SK-N-SH (cell line): ENCODE measurements at regions not wholly inside any gene's neighbourhood (a gene's known extent, or its start where the extent isn't known, plus 50 kb on each side); places are given as distances from the start of the nearest gene placed in this dataset.

ENCODE experiments used
- CTCF ChIA-PET: fragments of 300-600, 350-600 bp; formaldehyde crosslinking; extraction: SDS; loops from one replicate; lab custom pipeline; 2021; lab: Yijun Ruan, JAX
- POLR2A ChIA-PET: fragments of 350-600 bp; sonication (Branson Sonifier 250); formaldehyde crosslinking; extraction: SDS; loops from one replicate; lab custom pipeline; 2020; ENCODE audit warnings: antibody characterized with exemption, inconsistent platforms; lab: Yijun Ruan, JAX
- DNase-seq: peaks from one replicate; pipeline ENCODE4 v3.0.0; 2012
- H2AFZ ChIP-seq: fragments of 200-600 bp; sonication (generic); 2 replicates; pipeline ENCODE4 v1.8.1; 2016; ENCODE audit warnings: antibody characterized with exemption, mild to moderate bottlenecking, low read depth
- H3F3A ChIP-seq: fragments of 200-600 bp; sonication (generic); replicated peaks from 2 replicates; pipeline ENCODE3; 2016; ENCODE audit warnings: antibody characterized with exemption, mild to moderate bottlenecking; ENCODE audit not compliant: insufficient read depth
- H3K27ac ChIP-seq, 2 experiments: fragments of 200-500 bp in 1 of 2; fragments of 200-600 bp in 1 of 2; sonication (Bioruptor generic) in 1 of 2; sonication (generic), shearing (Covaris generic) in 1 of 2; 2 replicates each; pipeline versions ENCODE4 v1.5.1 to v1.6.1; 2014 to 2016; ENCODE audit warnings: low read depth in 2 of 2, inconsistent platforms in 1 of 2, low read length in 1 of 2, mild to moderate bottlenecking in 1 of 2, mixed read lengths in 1 of 2
- H3K27me3 ChIP-seq: fragments of 200-600 bp; sonication (generic), shearing (Covaris generic); 2 replicates; pipeline ENCODE4 v1.6.1; 2016; ENCODE audit warnings: mixed run types; ENCODE audit not compliant: insufficient read depth
- H3K36me3 ChIP-seq, 2 experiments: fragments of 200-500 bp in 1 of 2; fragments of 200-600 bp in 1 of 2; sonication (Bioruptor generic) in 1 of 2; sonication (generic) in 1 of 2; replicated peaks in 1 of 2; 2 replicates each; pipeline versions ENCODE3 to v1.5.1; 2014 to 2016; ENCODE audit warnings: low read length in 1 of 2, mild to moderate bottlenecking in 1 of 2; ENCODE audit not compliant: insufficient read depth in 2 of 2, control insufficient read depth in 1 of 2
- H3K4me1 ChIP-seq, 2 experiments: fragments of 200-500 bp in 1 of 2; fragments of 200-600 bp in 1 of 2; sonication (Bioruptor generic) in 1 of 2; sonication (generic), shearing (Covaris generic) in 1 of 2; 2 replicates each; pipeline versions ENCODE4 v1.5.1 to v1.6.1; 2014 to 2016; ENCODE audit warnings: low read depth in 1 of 2, low read length in 1 of 2, mixed run types in 1 of 2; ENCODE audit not compliant: insufficient read depth in 2 of 2, control insufficient read depth in 1 of 2
- H3K4me2 ChIP-seq: fragments of 200-600 bp; sonication (generic), shearing (Covaris generic); 2 replicates; pipeline ENCODE4 v1.6.1; 2017; ENCODE audit warnings: mixed run types
- H3K4me3 ChIP-seq, 2 experiments: fragments of 200-500 bp in 1 of 2; fragments of 200-600 bp in 1 of 2; sonication (Bioruptor generic) in 1 of 2; sonication (generic), shearing (Covaris generic) in 1 of 2; 2 replicates each; pipeline versions ENCODE4 v1.5.1 to v1.8.1; 2014 to 2016; ENCODE audit warnings: low read depth in 2 of 2, inconsistent platforms in 1 of 2, low read length in 1 of 2, mild to moderate bottlenecking in 1 of 2, mixed read lengths in 1 of 2, moderate library complexity in 1 of 2
- H3K79me2 ChIP-seq: fragments of 200-600 bp; sonication (generic); 2 replicates; pipeline ENCODE4 v1.8.1; 2017; ENCODE audit warnings: mild to moderate bottlenecking; ENCODE audit not compliant: insufficient read depth
- H3K9ac ChIP-seq: fragments of 200-600 bp; sonication (generic); 2 replicates; pipeline ENCODE4 v1.6.1; 2017; ENCODE audit warnings: mixed run types
- H3K9me2 ChIP-seq: fragments of 200-600 bp; sonication (generic); 2 replicates; pipeline ENCODE4 v1.6.1; 2017; ENCODE audit warnings: mixed run types
- H3K9me3 ChIP-seq: fragments of 200-600 bp; sonication (generic); 2 replicates; pipeline ENCODE4 v1.6.1; 2017; ENCODE audit warnings: mixed run types, mild to moderate bottlenecking, moderate library complexity
- H4K20me1 ChIP-seq: fragments of 200-600 bp; sonication (generic); 2 replicates; pipeline ENCODE4 v1.6.1; 2017; ENCODE audit warnings: mild to moderate bottlenecking, mixed run types; ENCODE audit not compliant: insufficient read depth
- CTCF ChIP-seq: fragments of 200-600 bp; sonication (generic); IDR thresholded peaks from 2 replicates; pipeline ENCODE4 v1.6.1; 2017; ENCODE audit warnings: antibody characterized with exemption, mild to moderate bottlenecking, moderate library complexity
- EP300 ChIP-seq, 2 experiments: IDR thresholded peaks; 2 replicates each; pipeline versions ENCODE4 v1.4.0 to v1.6.1; 2012; ENCODE audit warnings: borderline replicate concordance in 1 of 2, low read depth in 1 of 2, low read length in 1 of 2
- FOSL2 ChIP-seq: IDR thresholded peaks from 2 replicates; pipeline ENCODE4 v1.4.0; 2012; ENCODE audit warnings: low read depth, mild to moderate bottlenecking, moderate library complexity, borderline replicate concordance
- FOXJ3 ChIP-seq: sonication (generic); formaldehyde crosslinking; IDR thresholded peaks from 2 replicates; pipeline ENCODE4 v1.5.1; 2020; ENCODE audit warnings: mild to moderate bottlenecking, missing genetic modification reagents
- GATA2 ChIP-seq: sonication (generic); formaldehyde crosslinking; IDR thresholded peaks from 2 replicates; pipeline ENCODE4 v1.5.0; 2020; ENCODE audit warnings: mild to moderate bottlenecking, missing genetic modification reagents
- JUND ChIP-seq: IDR thresholded peaks from 2 replicates; pipeline ENCODE4 v1.4.0; 2012
- MEF2A ChIP-seq: IDR thresholded peaks from 2 replicates; pipeline ENCODE4 v1.4.0; 2012; ENCODE audit warnings: low read depth, borderline replicate concordance
- NFIC ChIP-seq: IDR thresholded peaks from 2 replicates; pipeline ENCODE4 v1.4.0; 2012; ENCODE audit warnings: borderline replicate concordance
- NRF1 ChIP-seq: IDR thresholded peaks from 2 replicates; pipeline ENCODE4 v1.6.1; 2012; ENCODE audit warnings: low read depth, mild to moderate bottlenecking, low read length
- RFX5 ChIP-seq: IDR thresholded peaks from 2 replicates; pipeline ENCODE4 v1.6.1; 2012; ENCODE audit warnings: mild to moderate bottlenecking, improper control_type of control experiment, low read length
- SIN3A ChIP-seq: IDR thresholded peaks from 2 replicates; pipeline ENCODE4 v1.6.1; 2012; ENCODE audit warnings: low read depth, mild to moderate bottlenecking, low read length, moderate library complexity, borderline replicate concordance
- TEAD4 ChIP-seq: IDR thresholded peaks from 2 replicates; pipeline ENCODE4 v1.4.0; 2012; ENCODE audit warnings: mild to moderate bottlenecking, borderline replicate concordance; ENCODE audit not compliant: insufficient read depth
- USF1 ChIP-seq: IDR thresholded peaks from 2 replicates; pipeline ENCODE4 v1.4.0; 2012; ENCODE audit warnings: low read depth, borderline replicate concordance
- USF2 ChIP-seq: fragments of 150-350 bp; IDR thresholded peaks from 2 replicates; pipeline ENCODE4 v1.6.1; 2017; ENCODE audit warnings: antibody characterized with exemption, low read length, low read depth, borderline replicate concordance
- ZBTB33 ChIP-seq: IDR thresholded peaks from 2 replicates; pipeline ENCODE4 v1.4.0; 2012; ENCODE audit warnings: low read depth, borderline replicate concordance
- WGBS: methylation state at CpG from one replicate; pipeline ENCODE4 v1.1.6; 2017; ENCODE audit warnings: low lambda C conversion rate; 5-methylcytosine and 5-hydroxymethylcytosine counted together
- TF ChIP-seq, protein P1 (sequence below): IDR thresholded peaks from 2 replicates; pipeline ENCODE4; 2012

DNA sequence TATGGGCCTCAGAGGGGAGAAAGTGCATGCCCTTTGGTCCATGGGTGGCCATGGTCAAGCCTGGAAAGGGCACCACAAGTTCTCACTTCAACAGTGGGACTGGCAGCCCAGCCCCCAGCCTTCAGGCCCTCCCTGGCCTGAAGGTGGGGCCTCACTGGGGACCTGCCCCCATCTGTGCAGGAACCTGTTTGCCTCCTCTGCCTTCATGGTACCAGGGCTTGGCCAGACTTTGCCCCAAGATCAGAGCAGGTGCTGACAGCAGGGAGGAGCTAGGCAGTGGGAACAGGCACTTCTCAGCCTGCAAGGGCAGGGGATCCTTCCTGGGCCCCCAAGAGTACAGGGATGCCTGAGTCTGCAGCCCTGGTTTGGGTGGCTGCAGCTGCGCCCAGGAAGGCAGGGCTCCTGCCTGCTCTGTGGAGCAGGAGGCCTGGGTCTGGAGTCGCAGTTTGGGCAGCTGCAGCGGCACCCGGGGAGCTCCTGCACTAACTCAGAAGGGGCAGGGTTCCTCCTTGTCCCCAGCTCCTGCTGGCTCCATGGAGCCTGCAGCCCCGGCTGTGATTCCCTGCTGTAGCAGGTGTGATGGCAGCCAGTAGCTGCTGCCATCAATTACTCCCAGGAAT is 460.1 kb upstream of the NCAM2 start (continued):
- TF ChIP-seq ZBTB33 = no peak
- no peak for TF ChIP-seq JUND
- TF ChIP-seq MEF2A = no peak
- TF ChIP-seq FOXJ3 (CRISPR knock-in tag) = no peak
- TF ChIP-seq FOSL2 = no peak

DNA sequence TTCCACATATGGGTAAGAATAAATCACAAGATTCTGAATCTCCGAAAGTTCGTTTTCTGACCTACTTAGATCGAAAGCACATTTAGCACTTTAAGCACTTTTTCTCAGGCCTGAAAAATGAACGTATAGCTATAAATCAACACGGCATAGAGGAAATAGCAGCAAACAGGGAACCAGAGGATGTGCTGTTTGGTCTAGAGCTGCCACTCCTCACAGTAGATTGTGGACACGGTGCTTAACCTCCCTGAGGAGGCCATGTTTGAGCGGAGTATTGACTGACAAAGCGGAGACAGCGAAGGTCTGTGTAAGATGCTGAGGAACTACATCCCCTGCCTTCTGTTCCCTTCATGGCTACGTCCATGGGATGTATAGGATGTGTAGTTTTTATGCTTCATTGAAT is 452.8 kb upstream of the NCAM2 start:
- Histone ChIP-seq H4K20me1 (no peaks in the 10 kb centered on the region), H3K27me3 (no peaks in the 10 kb centered on the region), H3K4me2 (no peak overlapping the region), H3K9me2 (peaks cover 5% of the 10 kb centered on the region; the same call in 1 of the 2 replicates), H3K27ac (no peak overlapping the region), H3K9ac (no peak overlapping the region), H3K4me1 (no peaks in the 10 kb centered on the region), H2AFZ (no peak overlapping the region), H3K9me3 (no peaks in the 10 kb centered on the region; the same call in 1 of the 2 replicates), H3F3A (no peaks in the 10 kb centered on the region), H3K79me2 (no peaks in the 10 kb centered on the region; the same call in 1 of the 2 replicates), H3K36me3 (no peaks in the 10 kb centered on the region), H3K4me3 (no peak overlapping the region)
- no peak for DNase-seq
- 24% methylated on average over 10 of the region's 10 CpGs for WGBS
- ChIA-PET POLR2A (no interaction called here), CTCF (no interaction called here)
- TF ChIP-seq, protein P1, sequence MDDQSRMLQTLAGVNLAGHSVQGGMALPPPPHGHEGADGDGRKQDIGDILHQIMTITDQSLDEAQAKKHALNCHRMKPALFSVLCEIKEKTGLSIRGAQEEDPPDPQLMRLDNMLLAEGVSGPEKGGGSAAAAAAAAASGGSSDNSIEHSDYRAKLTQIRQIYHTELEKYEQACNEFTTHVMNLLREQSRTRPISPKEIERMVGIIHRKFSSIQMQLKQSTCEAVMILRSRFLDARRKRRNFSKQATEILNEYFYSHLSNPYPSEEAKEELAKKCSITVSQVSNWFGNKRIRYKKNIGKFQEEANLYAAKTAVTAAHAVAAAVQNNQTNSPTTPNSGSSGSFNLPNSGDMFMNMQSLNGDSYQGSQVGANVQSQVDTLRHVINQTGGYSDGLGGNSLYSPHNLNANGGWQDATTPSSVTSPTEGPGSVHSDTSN = no peak
- no peak for TF ChIP-seq NRF1
- no peak for TF ChIP-seq RFX5
- no peak for TF ChIP-seq NFIC
- TF ChIP-seq CTCF = no peak
- TF ChIP-seq SIN3A = no peak
- TF ChIP-seq USF2 = no peak
- TF ChIP-seq TEAD4 = no peak
- TF ChIP-seq USF1 = no peak
- TF ChIP-seq ZBTB33 = no peak
- TF ChIP-seq GATA2 (CRISPR knock-in tag) = no peak
- TF ChIP-seq EP300 (IDR thresholded peaks at IDR 0.05; ENCODE audit: borderline replicate concordance in 1 of 2, low read depth in 1 of 2, low read length in 1 of 2) = no peak
